ENCODE measurements at regions not wholly inside any gene's neighbourhood (a gene's known extent, or its start where the extent isn't known, plus 50 kb on each side); places are given as distances from the start of the nearest gene placed in this dataset.

GRCh38 chr21:27525780-27526179, 558.9 kb upstream of the ADAMTS5 start:
- no peak for TF ChIP-seq CTCF (IDR thresholded peaks at IDR 0.05)
- TF ChIP-seq POLR2AphosphoS5 (IDR thresholded peaks at IDR 0.05) = no peak
- TF ChIP-seq POLR2A (IDR thresholded peaks at IDR 0.05) = no peak
- TF ChIP-seq EP300 (IDR thresholded peaks at IDR 0.05; ENCODE audit: low read depth) = no peak

Data from transverse colon (tissue), 4 donors.